Astrocyte of the spinal cord (primary cell): ENCODE measurements at regions not wholly inside any gene's neighbourhood (a gene's known extent, or its start where the extent isn't known, plus 50 kb on each side); places are given as distances from the start of the nearest gene placed in this dataset.

ENCODE experiments used
- DNase-seq: peaks from one replicate; pipeline ENCODE4 v3.0.0; 2011; ENCODE audit warnings: low read depth, low spot score
- H3K4me3 ChIP-seq: 2 replicates; pipeline ENCODE4 v1.5.1; 2011; ENCODE audit warnings: low read depth, mild to moderate bottlenecking, low read length, moderate library complexity
- CTCF ChIP-seq: IDR thresholded peaks from 2 replicates; pipeline ENCODE4 v1.5.1; 2012; ENCODE audit warnings: low read depth, mild to moderate bottlenecking, low read length, inconsistent platforms
- in situ Hi-C: cut with HindIII; loops from 2 replicates; pipeline ENCODE4 v1.10.0; 2017; ENCODE audit warnings: low sequenced_read_pairs

GRCh38 chr5:98500811-98501210 lies 272.7 kb upstream of the RGMB start:
- no peak for TF ChIP-seq CTCF
- no peak overlapping the region for H3K4me3 ChIP-seq
- DNase-seq, result no peak
- in situ Hi-C loops, result no loop called here

- in situ Hi-C loops, result no loop called here
- H3K4me3 ChIP-seq, result no peak overlapping the region
- DNase-seq, result no peak
- TF ChIP-seq CTCF, result no peak
Measured at GRCh38 chr5:98503616-98504015, 269.8 kb upstream of the RGMB start.

GRCh38 chr5:98504505-98504904 lies 269.0 kb upstream of the RGMB start:
- no peak overlapping the region for H3K4me3 ChIP-seq
- TF ChIP-seq CTCF, result no peak
- in situ Hi-C loops, result no loop called here
- DNase-seq, result no peak

GRCh38 chr5:98510143-98510985 lies 263.1 kb upstream of the RGMB start:
- DNase-seq, result no peak
- TF ChIP-seq CTCF, result no peak
- no peak overlapping the region for H3K4me3 ChIP-seq
- in situ Hi-C loops, result no loop called here

GRCh38 chr5:98513380-98513779 lies 260.1 kb upstream of the RGMB start:
- in situ Hi-C loops, result no loop called here
- no peak for DNase-seq
- H3K4me3 ChIP-seq, result no peak overlapping the region
- TF ChIP-seq CTCF, result no peak

GRCh38 chr5:98514215-98514614 lies 259.2 kb upstream of the RGMB start:
- TF ChIP-seq CTCF, result no peak
- H3K4me3 ChIP-seq, result no peak overlapping the region
- in situ Hi-C loops, result no loop called here
- no peak for DNase-seq

- TF ChIP-seq CTCF, result no peak
- H3K4me3 ChIP-seq, result no peak overlapping the region
- no peak for DNase-seq
- in situ Hi-C loops, result no loop called here
Measured at GRCh38 chr5:98516701-98517100, 256.8 kb upstream of the RGMB start.
